A673 (cell line): ENCODE measurements at regions not wholly inside any gene's neighbourhood (a gene's known extent, or its start where the extent isn't known, plus 50 kb on each side); places are given as distances from the start of the nearest gene placed in this dataset.

Experiments
- BruUV-seq: library from RNA; stranded (reverse); fragments of 400-500 nt; replicated peaks from 2 replicates; lab custom pipeline; 2021; lab: Mats Ljungman, UMichigan
- CTCF ChIA-PET: fragments of 300-600 bp; sonication (Branson Sonifier 250); formaldehyde crosslinking; loops from one replicate; lab custom pipeline; 2022; ENCODE audit warnings: antibody characterized with exemption; lab: Charles Lee
- POLR2A ChIA-PET: fragments of 300-600 bp; sonication (Branson Sonifier 250); formaldehyde crosslinking; loops from one replicate; lab custom pipeline; 2022; ENCODE audit warnings: antibody characterized with exemption; ENCODE audit not compliant: low non-redundant PET; lab: Charles Lee
- DNase-seq: peaks from one replicate; pipeline ENCODE4 v3.0.0-alpha.2; 2015; ENCODE audit warnings: low spot score
- H3K27ac ChIP-seq: fragments of 200-600 bp; sonication (generic); 2 replicates; pipeline ENCODE4 v1.5.1; 2016; ENCODE audit warnings: mixed run types, low read depth, mild to moderate bottlenecking, mixed read lengths, antibody characterized with exemption, low read length; ENCODE audit not compliant: poor library complexity, severe bottlenecking
- H3K27me3 ChIP-seq: fragments of 200-600 bp; sonication (generic); replicated peaks from 2 replicates; pipeline ENCODE4 v1.6.1; 2017; ENCODE audit warnings: mixed run types, low read depth, mild to moderate bottlenecking, mixed read lengths, antibody characterized with exemption, low read length; ENCODE audit not compliant: insufficient read depth, poor library complexity
- H3K36me3 ChIP-seq: fragments of 200-600 bp; sonication (generic); 2 replicates; pipeline ENCODE4 v1.6.1; 2016; ENCODE audit warnings: mixed run types, mild to moderate bottlenecking, mixed read lengths, antibody characterized with exemption, low read length; ENCODE audit not compliant: insufficient read depth, poor library complexity, severe bottlenecking
- H3K4me1 ChIP-seq: fragments of 200-600 bp; sonication (generic); 2 replicates; pipeline ENCODE4 v1.6.1; 2017; ENCODE audit warnings: mixed run types, mild to moderate bottlenecking, mixed read lengths, antibody characterized with exemption, low read length; ENCODE audit not compliant: insufficient read depth, poor library complexity, severe bottlenecking
- H3K4me3 ChIP-seq: fragments of 200-600 bp; sonication (generic); 2 replicates; pipeline ENCODE4 v1.5.1; 2016; ENCODE audit warnings: low read depth, mixed run types, mild to moderate bottlenecking, mixed read lengths, low read length; ENCODE audit not compliant: poor library complexity, severe bottlenecking
- H3K9me3 ChIP-seq: fragments of 200-600 bp; sonication (generic); 2 replicates; pipeline ENCODE4 v1.6.1; 2016; ENCODE audit warnings: mixed run types, low read depth, mild to moderate bottlenecking, mixed read lengths, antibody characterized with exemption, low read length; ENCODE audit not compliant: poor library complexity, severe bottlenecking
- EZH2 ChIP-seq: fragments of 200-600 bp; sonication (generic); IDR thresholded peaks from 2 replicates; pipeline ENCODE4 v1.6.1; 2017; ENCODE audit warnings: borderline replicate concordance, low read depth, mild to moderate bottlenecking, mixed read lengths, antibody characterized with exemption, low read length; ENCODE audit not compliant: poor library complexity, severe bottlenecking
- intact Hi-C: fragments of 100-400 bp; cut with micrococcal nuclease; formaldehyde crosslinking; loops from one replicate; pipeline ENCODE4 v1.10.0; 2022; ENCODE audit not compliant: unreplicated experiment
- TF ChIP-seq, protein P1 (sequence below): fragments of 300-800, 200-600 bp; sonication (generic); conservative IDR thresholded peaks from 2 replicates; pipeline ENCODE4 v1.5.1; 2017; ENCODE audit warnings: low read depth, mild to moderate bottlenecking, antibody characterized with exemption, low read length, moderate library complexity, mixed read lengths

DNA sequence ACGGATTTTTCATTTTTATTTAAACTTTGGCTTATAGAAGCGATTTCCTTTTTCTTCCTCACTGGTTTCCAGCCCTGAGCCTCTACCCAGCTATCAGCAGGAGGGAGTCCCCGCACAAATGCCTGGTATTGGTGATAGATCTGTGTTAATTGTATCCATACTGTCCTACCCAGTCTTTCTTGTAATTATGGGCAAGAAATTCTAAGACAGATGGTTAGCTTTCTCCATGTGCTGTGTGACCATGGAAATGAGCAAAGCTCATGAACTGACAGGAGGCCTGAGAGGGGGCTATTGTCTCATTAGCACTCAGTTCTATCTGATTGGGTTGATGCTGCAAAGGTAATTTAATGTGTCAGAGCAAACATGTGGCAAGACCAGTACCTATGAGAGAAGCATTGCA is 108.1 kb upstream of the IVNS1ABP start:
- no peaks in the 10 kb centered on the region for H3K36me3 ChIP-seq
- DNase-seq: no peak
- H3K27ac ChIP-seq: no peak overlapping the region
- no TSS peak for BruUV-seq
- no peak for TF ChIP-seq EZH2
- TF ChIP-seq, protein P1, sequence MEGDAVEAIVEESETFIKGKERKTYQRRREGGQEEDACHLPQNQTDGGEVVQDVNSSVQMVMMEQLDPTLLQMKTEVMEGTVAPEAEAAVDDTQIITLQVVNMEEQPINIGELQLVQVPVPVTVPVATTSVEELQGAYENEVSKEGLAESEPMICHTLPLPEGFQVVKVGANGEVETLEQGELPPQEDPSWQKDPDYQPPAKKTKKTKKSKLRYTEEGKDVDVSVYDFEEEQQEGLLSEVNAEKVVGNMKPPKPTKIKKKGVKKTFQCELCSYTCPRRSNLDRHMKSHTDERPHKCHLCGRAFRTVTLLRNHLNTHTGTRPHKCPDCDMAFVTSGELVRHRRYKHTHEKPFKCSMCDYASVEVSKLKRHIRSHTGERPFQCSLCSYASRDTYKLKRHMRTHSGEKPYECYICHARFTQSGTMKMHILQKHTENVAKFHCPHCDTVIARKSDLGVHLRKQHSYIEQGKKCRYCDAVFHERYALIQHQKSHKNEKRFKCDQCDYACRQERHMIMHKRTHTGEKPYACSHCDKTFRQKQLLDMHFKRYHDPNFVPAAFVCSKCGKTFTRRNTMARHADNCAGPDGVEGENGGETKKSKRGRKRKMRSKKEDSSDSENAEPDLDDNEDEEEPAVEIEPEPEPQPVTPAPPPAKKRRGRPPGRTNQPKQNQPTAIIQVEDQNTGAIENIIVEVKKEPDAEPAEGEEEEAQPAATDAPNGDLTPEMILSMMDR: no peak
- H3K4me1 ChIP-seq: no peaks in the 10 kb centered on the region
- POLR2A ChIA-PET: no interaction called here
- no peaks in the 10 kb centered on the region for H3K27me3 ChIP-seq
- H3K9me3 ChIP-seq: no peaks in the 10 kb centered on the region
- intact Hi-C loops: no loop called here
- no peak overlapping the region for H3K4me3 ChIP-seq
- CTCF ChIA-PET: no interaction called here

DNA sequence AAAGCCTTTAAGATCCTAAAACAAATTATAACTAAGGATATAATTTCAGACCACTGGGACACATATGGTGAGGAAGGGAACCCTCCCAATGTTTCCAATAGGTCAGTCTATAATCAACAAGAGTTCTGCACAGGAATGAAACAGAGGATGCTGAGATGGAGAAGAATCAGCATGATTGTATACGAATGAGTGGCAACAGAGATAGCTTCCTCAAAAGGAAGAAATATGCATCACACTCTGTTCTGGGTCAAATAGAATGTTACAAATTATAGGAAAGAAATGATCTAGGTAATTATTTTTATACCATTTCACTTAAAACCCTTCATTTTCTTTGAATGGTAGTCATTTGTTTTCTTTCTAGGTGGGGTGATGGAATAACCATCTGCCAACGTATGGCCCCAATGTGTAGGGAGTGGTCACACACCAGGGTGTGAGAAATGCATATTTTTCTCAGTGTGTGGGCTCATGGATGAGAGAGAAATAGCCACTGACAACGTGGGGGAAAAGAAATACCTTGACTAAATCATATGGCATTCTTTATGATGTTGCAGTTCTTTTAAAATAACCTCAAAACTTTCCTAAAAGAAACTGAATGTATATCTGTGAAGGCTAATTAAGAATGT is 104.6 kb upstream of the IVNS1ABP start:
- ChIA-PET CTCF (no interaction called here), POLR2A (no interaction called here)
- no peaks in the 10 kb centered on the region for H3K27me3 ChIP-seq
- intact Hi-C loops: no loop called here
- no peaks in the 10 kb centered on the region for H3K4me1 ChIP-seq
- H3K27ac ChIP-seq: no peak overlapping the region
- H3K36me3 ChIP-seq: no peaks in the 10 kb centered on the region
- no peaks in the 10 kb centered on the region for H3K9me3 ChIP-seq
- TF ChIP-seq EZH2: no peak
- TF ChIP-seq, protein P1: no peak
- DNase-seq: no peak
- no TSS peak for BruUV-seq
- no peak overlapping the region for H3K4me3 ChIP-seq

DNA sequence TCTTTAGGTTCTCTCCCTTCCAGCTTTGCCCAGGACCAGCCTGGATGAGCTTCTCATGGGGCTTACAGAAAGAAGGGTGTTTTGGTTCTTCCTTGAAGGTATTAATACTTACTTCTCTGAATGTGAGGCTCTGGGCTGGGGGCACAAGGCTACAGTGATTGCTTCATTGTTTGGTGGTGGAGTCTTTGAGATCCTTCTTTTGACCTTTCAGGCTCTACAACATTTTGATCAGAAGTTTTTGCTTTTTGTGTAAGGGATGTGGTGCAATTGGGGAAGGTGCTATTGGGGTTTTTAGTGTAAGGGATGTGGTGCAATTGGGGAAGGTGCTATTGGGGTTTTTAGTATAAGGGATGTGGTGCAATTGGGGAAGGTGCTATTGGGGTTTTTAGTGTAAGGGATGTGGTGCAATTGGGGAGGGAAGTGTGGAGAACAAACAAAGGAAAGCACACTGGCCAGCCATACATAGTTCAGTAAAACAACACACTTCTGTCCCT is 103.6 kb upstream of the IVNS1ABP start:
- intact Hi-C loops: no loop called here
- Histone ChIP-seq H3K27me3 (no peaks in the 10 kb centered on the region), H3K9me3 (no peaks in the 10 kb centered on the region), H3K4me3 (no peak overlapping the region), H3K36me3 (no peaks in the 10 kb centered on the region), H3K4me1 (no peaks in the 10 kb centered on the region), H3K27ac (no peak overlapping the region)
- ChIA-PET CTCF (no interaction called here), POLR2A (no interaction called here)
- no TSS peak for BruUV-seq
- DNase-seq: no peak
- TF ChIP-seq EZH2: no peak
- TF ChIP-seq, protein P1: no peak
